ENCODE measurements at regions not wholly inside any gene's neighbourhood (a gene's known extent, or its start where the extent isn't known, plus 50 kb on each side); places are given as distances from the start of the nearest gene placed in this dataset.

DNA sequence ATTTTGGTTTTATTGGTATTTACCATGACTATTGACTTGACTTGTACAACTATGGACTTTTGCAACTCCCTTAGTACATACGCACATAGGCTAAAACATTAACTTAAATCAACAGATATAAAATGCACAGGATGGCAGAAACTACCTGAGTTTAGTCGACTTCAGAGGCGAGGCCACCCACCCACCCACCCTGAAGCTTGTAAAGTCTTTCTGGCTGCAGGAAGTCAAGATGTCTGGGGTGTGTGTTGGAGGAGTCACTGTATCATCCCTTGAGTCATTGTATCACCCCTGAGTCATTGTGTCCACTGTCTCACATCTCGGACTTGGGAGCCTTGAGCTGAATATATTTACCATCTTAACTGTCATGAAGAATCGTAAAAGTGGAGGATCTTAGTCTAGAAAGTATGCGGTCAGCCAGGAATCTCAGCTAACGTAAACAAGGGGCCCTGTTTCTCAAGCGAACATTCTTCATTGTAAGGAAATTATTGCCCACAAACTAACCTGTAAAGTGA lies 140.0 kb upstream of the ST6GAL2 start:
- no peak for DNase-seq

DNA sequence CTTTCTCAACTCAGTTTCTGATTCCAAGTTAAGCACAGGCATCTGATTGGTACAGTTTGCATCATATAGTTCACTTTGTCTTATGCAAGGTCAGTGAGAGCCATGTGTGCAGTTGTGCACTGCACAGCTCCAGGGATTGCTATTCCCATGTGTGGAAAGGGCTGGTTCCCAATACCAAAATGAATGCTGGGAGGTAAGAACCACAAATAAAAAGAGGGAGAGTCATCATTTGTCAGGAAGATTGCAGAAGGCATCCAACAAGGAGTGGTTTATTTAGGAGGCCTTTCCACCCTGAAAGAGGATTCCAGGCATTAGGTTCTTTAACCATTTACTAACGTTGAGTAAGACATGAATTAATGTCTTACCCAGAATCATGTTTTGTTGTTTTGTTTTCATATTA lies 141.2 kb upstream of the ST6GAL2 start:
- no peak for DNase-seq

DNA sequence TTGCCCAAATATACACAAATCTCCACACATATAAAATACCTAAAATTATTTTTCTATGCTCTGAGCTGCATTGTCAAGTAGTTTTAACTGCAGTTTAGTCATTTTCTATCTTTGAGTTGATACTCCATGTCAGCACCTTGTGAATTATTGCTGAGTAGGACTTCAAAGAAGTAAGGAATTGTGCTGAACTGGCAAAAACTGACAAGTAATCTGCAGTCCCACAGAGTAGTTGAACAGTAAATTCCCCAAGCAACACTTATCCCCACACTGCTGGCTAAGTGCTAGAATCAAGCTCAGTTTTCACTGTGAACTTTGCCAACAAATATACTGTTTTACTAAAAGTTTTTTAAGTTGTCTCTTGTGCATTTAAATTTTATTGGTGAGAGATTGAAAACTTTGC lies 141.8 kb upstream of the ST6GAL2 start:
- DNase-seq: no peak

DNA sequence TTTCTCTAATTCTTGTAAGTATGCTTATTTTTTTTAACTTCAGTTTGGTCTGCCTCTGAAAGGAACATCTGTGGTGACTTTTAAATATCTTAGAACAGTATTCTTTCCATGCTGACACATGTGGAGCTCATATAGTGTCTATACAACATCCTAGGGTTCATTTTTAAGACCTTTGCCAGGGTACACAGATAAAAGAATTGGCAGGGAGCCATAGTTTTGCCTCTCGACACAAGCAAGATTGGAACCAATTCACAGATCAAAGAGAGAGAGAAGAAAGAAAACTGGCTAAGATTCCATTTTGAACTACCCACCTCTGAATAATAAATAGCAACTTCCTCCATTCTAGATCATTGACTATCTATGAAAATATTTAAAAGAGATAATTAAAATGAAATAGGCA lies 142.7 kb upstream of the ST6GAL2 start:
- DNase-seq: no peak

DNA sequence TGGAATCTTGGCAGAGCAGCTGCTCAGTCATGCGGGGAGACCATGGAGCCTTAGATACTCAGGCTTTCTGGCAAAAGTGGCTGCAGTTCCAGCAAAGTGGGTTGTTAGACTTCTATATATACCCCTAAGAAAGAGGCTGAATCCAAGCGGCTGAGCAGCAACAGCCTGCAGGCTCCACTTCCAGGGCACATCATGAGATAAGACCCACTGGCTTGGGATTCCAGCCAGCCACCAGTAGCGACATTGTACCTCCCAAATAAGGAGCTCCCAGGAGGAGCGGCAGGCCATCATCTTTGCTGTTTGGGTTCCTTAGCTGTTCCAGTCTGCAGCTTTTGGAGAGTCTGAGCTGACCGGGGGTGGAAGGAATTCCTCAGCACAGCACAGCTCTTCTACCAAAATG lies 150.3 kb upstream of the ST6GAL2 start:
- no peak for DNase-seq

DNA sequence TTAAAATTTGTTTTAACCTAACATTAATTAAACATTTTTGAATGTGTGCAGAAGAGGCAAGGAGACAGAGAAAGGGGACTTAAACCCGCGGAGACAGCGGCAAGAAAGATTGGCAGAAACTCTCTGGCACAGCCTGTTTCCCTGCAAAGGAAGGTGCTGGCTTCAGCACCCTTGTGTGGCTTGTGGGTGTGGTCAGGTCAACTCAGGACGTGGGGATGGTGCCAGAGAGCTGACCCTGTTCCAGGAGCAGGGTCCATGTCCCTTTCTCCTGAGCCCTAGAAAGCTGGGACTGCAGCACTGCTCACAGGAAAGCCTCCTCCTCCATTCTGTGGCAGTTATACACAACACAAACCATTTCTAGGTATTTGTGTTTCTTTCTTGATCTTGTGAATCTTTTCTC lies 176.2 kb upstream of the ST6GAL2 start:
- no peak for DNase-seq

DNA sequence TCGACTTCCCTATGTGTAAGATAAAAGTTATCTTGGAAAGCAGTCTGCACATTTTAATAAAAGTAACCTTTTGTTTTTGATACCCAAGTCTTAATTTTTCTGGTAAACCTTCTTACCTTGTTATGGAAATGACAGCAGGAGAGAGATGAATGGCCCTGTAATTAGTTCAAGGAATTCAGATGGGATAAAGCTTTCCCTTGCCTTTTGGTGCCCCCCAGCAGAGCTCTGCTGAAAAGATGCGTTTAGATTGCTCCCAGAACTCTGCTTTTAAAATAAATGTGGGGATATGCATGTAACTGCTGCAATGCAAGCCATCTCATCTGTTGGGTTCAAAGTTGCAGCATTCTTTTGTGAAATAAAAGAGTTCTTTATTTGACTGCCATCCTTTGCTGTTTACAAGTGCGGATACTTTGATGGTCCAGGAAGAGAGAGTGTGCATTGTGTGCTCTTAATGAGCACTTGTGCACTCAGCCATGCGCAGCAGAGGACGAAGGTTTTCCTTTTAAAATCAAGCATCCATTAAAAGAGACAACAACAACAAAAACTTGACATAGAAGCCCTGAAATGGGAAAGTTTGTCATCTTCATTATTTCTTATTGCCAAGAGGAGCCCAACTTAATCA lies 176.7 kb upstream of the ST6GAL2 start:
- DNase-seq: no peak

DNA sequence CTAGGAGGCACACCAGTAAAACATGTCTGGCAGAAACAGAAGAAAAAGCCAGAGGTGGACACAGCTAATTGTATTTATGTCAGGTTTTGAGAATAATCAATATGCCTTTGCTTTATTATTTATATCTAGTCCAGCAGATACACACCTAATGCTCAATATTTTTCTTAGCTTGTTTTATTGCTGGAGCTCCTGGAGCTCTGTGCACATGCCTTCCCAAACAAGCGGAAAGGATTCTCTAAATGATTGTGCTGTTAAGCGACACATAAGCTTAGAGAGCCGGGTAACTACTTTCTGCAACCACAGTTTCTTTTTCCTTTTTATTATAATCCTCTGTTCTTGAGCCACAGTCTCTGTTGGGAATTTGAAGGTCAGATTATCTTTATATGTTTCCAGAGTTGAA lies 177.3 kb upstream of the ST6GAL2 start:
- no peak for DNase-seq

DNA sequence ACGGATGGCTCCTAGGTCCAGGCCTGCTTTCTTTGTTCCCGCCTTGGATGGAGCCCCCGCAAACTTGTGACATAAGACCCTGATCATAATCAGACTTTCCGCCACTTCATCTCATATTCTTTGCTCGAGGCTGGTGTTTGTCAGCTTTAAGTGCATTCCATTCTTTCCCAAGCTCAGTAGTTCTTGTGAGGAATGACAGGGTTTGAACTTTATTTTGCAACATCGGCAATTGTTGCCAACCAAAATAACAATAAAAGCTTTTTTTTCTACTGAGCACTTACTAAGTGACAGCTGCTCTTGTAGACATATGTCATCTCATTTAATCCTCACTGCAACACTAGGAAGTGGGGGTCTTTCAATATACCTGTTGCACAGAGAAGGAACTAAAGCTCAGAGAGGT lies 178.8 kb upstream of the ST6GAL2 start:
- no peak for DNase-seq

DNA sequence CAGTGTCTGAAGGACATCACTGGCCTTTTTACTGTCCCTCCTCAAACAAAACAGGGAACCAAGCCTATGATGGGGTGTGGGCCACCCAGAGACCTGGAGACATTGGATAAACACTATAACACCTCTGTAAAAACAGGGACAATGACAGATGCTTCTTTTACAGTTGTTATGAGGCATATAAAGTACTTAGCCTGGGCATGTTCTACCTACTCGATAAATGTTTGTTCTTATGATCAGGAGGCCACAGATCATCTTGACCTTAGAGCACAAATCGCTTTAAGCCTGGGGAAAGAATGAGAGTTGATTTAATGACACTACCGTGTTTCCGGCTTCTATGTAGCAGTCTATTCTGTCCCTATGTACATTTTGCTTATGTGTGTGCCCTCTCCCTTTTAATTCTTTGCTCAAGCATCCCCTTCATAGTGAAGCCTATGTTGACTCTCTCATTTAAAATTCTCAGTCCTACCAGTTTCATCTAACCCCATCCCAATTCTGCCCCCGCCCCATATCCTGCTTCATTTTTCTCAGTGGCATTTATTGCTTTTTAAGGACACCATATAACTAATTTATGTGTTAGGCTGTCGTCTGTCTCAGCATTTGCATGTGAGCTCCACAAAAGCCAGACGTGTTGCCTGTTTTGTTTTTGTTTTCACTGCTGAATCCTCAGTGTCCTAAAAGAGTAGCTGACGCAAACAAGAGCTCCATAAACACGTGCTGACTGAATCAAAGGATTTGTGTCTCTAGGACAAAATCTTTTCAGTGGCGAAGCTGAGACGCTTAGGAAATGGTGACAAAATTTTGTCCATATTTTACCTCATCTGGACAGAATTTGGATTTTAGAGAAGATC lies 182.3 kb upstream of the ST6GAL2 start:
- DNase-seq: peak; percentile 38

DNA sequence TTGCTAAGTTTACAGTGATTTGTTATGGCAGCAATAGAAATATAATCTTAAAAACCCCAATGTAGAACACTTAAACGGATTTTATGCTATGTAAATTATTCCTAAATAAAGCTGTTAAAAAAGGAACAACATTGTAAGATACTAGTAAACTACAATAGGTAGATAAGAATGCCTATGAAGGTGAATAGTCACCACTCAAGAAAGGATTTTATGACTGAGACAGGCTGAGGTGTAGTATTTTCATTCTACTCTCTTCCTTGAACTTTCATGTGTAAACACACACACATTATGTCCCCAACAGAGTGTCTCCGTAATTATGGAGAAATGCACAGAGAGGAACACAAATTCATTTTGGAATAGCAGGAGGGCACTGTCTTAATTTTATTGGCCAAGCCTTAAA lies 183.9 kb upstream of the ST6GAL2 start:
- DNase-seq: no peak

DNA sequence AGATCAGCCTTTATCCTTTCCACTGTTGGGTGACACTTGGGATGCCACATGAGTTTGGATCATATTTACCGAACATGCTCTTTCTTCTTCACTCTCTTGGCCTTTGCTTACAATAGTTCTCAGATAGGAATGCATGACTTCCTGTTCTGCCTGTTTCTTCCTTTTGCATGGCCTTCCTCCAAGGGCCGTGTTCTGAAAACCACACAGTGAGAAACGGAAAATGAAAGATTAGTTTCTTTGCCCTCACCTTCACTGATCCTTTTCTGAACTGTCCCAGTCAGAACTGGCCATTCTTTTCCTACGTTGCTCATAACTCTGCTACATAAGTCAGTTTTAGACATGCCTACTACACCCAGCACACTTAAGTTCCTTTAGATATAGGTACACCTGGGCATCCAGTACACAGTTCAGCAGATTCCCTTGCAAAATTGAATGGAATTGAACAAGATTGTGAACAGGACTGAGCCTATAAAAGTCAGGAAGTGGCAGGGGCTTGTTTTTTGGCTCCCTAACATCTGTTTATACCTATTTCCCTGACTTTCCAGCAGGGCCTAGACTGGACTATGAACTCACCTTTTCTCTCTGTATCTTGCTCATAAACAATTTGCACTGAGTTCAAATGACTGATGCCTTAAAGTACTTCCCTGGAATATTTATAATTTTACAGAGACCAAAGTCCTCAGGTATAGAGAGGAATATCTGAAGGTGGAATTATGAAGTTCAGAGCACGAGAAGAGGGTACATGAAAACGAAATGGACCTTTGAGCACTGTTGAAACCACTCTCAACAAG lies 186.4 kb upstream of the ST6GAL2 start:
- DNase-seq: no peak

DNA sequence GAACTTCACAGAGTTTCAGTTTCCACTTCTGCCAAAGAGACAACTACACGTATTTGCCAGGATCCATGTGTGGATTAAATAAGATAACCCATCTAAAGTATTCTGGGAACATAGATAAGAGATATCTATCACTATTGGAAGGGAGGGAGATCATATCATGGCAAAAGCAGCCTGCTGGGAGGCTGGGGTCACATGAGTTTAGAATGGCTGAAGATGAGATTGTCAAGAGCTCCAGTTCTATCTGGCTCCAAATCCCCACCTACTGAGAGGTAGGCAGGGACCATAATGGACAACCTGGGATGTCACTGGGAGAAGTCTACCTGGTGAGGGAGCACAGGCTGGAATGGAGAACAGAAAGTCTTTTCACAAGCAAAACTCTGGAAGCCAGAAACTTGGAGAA lies 192.6 kb upstream of the ST6GAL2 start:
- no peak for DNase-seq

DNA sequence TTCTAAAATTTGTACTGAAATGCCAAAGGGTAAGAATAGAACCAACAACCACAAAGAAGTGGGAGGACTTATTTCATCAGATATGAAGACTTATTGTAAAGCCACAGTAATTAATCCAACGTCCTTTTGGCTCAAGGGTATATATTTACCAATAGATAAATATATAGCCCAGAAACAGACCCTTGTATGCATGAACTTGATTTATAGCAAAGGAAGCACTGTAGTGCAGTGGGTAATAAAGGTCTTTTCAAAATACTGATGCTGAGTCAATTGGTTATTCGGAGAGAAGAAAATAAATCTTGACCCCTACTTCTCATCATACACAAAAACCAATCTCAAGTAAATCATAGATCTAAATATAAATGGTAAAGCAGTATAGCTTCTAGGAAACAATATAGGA lies 200.5 kb upstream of the ST6GAL2 start:
- DNase-seq: no peak

DNA sequence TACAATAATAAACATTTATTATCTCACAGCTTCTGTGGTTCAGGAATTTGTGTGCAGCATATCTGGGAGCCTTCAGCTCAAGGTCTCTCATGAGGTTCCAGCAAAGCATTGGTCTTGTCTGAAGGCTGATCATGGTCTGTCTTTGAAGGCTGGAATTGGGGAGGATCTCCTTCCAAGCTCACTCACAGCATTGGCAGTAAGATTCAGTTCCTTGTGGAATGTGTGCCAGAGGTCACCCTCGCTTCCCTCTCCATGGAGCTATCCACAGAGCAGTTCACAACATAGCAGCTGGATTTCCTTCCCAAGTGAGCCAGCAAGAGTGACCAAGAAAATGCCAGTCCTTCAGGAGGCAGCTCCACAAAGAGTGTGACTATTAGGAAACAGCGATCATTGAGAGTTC lies 202.2 kb upstream of the ST6GAL2 start:
- no peak for DNase-seq

DNA sequence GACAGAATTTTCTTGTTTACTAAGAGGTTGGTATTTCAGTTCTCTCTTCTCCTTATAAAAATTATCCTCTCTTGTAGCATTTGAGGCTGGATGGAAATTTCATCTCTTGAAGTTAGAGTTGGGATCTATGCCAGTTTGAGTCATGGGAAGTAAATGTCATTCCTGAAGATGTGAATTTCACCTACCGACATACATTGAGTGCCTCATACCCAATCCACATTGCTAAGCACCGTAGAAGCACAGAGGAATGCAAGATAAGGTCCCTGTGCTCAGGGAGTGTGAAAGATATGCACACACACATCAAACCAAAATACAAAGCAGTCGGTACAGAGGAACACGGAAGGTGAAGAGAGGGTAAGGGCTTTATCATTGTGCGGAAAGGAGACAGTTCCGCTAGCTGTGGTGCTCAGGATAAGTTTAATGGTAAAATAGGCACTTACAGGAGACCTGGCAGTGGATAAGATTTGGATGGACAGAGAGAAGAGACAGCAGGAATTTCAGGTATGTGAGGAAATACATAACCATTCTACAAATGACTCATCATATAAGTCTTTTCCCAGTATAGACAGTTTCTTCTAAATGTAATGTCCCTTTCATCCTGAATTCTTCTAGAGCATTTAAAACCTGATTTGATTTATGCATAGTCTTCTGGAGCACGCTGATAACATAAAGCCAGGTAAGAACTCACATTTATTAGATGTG lies 205.3 kb upstream of the ST6GAL2 start:
- DNase-seq: no peak

DNA sequence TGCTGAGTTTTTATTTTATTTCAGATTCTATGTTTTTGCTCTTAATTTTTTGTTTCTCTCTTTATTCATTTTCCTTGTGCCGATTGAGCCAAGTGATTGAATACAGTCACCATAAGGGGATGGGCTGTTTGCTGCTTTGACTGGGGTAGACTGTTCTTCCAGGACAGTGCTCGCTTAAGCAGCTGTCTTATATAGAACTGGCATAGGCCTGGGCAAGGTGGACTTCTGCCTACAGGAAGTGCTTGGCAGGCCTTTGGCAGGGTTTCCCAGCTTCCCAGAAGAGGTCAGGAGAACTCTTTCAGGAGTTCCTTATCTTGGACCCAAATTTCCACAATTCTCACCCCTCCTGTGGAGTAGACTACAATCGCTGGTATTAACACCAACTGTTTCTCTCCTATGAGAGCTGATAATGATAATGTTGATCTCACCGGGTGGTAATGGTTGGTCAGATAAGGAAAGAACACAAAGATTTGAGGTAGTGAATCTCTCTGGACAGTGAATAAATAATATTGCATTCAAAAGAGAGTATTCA lies 207.5 kb upstream of the ST6GAL2 start:
- DNase-seq: no peak

DNA sequence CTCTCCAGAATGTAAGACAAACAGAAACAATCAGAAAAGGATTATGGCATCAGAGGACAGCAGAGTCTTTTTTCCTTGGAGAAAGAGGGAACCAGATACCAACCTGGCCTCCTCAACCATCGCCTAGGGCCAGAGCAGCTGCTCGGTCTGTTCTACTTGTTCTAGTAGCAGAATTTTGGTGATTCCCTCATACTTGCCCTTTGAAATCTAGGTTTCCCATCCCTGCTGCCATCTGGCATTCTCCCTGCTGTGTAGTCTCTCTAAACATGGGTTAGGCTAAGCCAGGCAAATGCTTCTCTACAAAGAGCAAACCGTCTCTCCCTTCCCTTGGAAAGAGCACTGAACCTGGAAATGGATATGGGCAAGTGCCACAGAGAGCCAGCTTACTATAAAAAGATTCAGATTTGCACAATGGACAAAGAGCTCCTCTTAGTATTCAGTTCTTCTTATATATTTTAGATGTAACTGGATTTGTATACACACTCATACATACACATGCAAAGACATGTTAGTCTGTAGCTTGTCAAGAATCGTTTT lies 208.6 kb upstream of the ST6GAL2 start:
- no peak for DNase-seq

DNA sequence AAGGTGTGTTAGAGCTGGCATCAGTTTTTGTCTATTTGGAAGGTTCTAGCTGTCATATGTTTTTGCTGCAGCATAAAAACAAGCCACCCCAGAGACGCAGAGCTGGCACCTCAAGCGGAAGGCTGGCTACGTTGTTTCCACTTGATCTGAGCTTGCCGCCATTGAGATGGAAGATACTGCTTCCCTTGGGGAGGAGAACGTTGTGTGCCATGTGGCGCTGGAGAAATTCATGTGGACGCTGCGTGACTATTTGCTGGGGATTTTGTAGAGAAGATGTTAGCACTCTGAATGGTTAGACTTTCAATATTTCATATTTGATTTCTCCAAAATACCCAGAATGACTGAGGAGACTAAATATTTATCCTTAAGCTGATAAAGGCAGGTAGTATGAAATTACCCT lies 216.2 kb upstream of the ST6GAL2 start:
- no peak for DNase-seq

DNA sequence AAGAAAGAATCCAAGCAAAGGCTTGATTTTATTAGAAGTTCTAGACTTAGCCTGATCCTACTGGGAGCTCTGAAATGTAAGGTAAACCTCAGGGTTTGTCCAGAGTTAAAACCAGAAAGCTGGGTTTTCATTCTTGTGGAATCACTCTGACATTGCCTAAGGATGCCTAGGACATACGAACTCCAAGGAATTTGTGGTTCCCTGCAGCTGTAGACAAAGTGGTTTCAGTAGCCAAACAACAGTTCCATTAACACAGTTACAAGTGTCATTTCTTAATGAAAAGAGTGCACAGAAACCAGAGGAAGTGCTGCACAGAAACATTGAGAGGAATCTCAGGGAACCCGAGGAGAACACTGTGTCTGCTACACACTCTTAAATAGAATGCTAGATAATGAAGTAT lies 221.4 kb upstream of the ST6GAL2 start:
- DNase-seq: no peak

DNA sequence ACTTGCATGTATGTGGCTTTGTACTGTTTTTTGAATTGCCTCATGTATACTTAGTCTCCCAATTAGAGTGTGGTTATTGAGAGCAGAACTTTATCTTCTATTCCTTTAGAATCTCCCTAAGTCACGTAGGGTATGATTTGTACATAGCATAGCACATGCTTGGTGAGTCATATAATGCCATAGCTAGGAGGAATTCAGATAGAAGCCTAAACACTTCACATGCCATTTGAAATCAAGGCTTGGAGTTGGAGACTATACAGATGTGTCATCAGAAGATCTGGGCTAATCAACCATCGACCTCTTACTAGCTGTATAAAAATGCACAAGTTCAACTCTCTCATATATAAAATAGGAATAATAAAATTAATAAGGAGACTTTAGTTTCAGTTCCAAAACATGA lies 222.6 kb upstream of the ST6GAL2 start:
- DNase-seq: no peak

DNA sequence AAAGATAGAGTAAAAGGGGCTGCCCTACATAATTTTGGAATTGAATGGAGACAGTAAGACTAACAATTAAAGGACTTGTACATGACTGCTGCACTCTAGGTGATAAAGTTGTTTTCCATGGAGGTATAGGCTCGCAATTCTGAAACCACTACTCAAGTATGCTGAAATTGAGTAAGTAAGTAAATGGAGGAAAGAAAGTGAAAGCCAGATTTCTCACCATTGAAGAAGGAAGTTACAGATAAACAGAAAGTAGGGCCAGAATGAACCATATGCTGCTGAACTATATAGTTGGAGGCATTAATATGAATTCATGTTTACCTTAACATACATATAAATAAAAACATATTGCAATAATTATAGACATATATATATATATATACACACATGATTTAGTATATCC lies 225.7 kb upstream of the ST6GAL2 start:
- no peak for DNase-seq

DNA sequence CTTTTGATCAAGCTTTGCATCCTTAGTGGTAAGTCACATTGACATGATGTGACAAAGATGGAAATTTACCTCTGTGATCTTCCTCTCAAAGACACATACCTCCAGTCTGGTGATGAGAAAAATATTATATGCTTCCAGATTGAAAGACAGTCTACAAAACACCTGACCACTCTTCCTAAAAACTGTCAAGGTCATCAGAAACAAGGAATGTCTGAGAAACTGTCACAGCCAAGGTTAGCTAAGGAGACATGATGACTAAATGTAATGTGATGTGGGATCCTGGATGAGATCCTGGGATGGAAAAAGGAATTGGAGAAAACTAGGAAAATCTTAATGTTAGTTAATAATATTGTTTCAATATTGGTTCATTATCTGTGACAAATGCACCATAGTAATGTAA lies 226.6 kb upstream of the ST6GAL2 start:
- DNase-seq: no peak

All from NCI-H774 (cell line).